HG03439 (cell line): ENCODE measurements at regions not wholly inside any gene's neighbourhood (a gene's known extent, or its start where the extent isn't known, plus 50 kb on each side); places are given as distances from the start of the nearest gene placed in this dataset.

Experiments used
- ATAC-seq: cut with Tn5 transposase; IDR thresholded peaks from one replicate; pipeline ENCODE4 v1.9.1; 2021; ENCODE audit warnings: mild to moderate bottlenecking, moderate library complexity; ENCODE audit not compliant: unreplicated experiment

DNA sequence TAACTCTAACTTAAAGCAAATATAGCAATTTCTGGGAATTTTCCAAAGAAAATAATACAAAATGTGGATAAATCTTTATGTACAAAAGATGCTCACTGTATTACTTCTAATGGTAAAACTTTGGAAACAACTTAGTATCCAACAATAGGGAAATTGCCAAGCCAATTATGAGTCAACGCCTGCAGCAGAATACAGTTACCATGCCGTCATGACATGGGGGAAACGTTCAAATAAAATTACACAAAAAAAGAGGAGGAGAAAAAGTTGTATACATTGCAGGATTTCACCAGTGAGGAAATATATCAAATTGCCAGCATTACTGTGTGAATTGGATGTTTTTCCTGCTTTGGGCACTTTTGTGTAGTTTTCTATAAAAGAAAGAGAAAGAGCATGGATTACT, 469.6 kb downstream of the SOX9 start:
- ATAC-seq = no peak

DNA sequence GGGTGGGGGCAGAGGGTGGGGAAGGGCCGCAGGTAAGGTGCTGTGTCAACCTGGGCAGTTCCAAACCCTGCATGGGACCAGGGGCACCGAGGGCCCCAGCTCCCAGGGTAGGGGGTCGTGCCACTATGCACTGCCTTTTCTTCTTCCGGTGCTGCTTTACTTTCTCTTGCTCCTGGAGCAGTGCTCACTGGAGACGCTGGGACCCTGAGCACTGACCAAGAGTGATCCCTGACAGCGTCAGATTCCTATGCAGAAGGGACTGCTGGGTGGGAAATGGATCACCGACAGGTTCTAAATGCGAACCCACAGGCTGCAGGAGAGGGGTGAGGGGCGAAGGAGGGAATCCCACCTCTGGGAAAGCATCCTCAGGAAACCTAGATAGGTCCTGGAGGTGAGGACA, 470.1 kb downstream of the SOX9 start:
- no peak for ATAC-seq

DNA sequence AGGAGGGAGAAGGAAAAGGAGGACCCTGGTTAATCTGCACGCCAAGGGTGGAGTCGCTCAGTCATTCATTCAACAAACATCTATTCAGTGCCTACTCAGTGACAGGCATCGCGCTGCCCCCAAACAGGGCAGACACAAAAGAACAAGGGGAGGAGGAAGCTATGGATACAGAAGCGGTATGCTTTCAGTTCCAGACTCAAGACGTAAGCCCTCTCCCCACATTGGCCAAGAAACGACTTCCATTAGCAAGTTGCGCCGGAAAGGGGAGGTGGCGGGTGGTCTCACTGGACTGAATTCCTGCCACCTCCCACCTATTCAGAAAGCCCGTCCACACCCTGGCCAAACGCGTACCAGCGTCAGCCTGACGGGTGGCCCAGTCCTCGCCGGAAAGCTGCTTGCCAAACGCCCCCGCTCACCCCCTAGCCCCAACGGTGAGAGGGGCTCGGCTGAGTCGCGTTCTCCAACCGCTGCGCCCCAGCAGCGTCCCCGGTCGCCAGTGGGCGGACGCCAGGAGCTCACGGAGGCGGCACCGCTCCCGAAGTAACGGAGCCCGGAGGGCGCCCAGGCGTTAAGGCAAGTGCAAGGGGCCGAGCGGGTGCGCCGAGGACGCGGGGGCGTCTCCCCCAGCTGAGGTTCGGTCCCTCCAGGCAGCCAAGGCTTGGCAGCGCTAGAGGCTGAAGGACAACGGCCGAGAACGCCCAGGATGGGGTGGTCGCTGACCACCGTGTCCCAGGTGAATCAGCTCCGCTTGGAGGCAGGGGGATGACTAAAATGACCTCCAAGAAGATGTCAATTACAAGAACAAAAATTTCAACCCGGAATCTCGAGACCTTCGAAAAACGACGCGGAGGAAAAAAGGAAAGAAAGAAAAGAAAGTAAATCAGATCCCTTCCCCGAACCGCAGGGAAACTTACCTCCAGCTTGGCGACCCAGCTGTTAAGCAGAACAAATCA, 470.7 kb downstream of the SOX9 start:
- ATAC-seq = no peak

DNA sequence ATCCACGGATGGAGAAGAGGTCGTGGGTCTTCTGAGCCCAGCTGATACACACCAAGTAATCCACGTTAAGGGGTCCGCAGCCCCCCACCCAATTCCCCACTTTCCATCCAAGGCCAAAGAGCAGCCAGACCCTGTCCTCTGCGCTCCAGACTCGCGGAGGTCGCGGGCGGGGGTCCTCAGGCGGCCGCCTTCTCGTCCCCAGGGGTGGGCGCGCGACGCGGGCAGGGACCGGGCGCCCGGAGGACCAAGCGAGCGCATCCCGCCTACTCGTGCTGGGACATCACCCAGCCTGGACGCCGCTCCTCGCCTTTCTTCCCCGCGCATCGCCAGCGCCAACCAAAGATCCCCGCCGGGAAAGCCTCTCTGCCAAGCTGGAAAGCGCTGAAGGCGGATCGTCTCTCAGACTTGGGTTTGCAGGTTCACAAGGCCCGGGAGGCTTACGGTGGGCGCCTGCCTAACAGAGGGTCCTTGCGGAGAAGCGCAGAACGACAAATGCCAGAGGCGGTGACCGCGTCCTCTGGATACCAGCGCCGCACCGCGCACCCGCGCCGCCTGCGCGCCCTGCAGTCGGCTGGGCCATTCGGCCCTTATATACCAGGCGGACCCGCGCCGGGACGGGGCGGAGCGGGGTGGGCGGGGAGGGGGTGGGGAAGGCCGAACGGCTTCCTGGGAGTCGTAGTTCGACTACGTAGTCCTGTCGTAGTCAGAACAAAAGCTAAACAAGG, 471.6 kb downstream of the SOX9 start:
- no peak for ATAC-seq

DNA sequence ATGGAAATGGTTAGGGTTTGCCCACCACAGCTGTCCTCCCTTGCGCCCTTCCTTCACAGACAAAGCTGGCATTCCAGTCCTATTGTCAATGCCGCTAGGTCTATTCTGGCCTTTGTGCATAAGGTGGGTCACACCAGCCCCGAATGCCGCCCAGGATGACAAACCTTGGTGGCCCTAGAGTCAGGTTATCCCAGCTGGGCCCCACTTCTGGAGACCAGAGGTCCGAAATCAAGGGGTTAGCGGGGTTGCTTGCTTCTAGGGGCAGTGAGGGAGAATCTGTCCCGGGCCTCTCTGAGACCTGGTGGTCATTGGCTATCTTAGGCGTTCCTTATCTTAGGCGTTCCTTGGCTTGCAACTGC, 472.1 kb downstream of the SOX9 start:
- ATAC-seq = no peak

DNA sequence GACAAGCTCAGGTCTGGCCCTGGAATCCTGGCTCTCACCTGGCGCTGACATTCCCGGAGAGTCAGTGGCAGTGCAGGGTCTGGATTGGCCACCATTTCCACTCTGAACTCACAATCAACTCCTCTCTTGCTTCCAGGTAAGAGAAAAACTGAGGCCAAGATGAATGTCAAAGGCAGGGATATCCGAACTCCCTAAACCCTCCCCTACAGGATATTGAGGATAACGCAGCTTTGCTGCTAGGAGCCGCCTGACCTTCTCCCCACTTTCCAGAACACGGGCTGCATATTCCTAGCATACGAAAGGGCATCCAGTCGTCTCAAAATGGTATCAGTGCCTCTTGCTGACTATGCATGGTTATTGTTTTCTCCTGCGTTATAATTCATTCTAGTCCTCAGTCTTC, 473.4 kb downstream of the SOX9 start:
- ATAC-seq = no peak
